ENCODE measurements at regions not wholly inside any gene's neighbourhood (a gene's known extent, or its start where the extent isn't known, plus 50 kb on each side); places are given as distances from the start of the nearest gene placed in this dataset.

GRCh38 chr6:153758516-153758915, 280.5 kb upstream of the OPRM1 start:
- no peak for DNase-seq
- Histone ChIP-seq H3K4me1 (no peaks in the 10 kb centered on the region), H3K36me3 (no peaks in the 10 kb centered on the region), H3K9me3 (peaks cover 0 to 3% (median 0%) of the 10 kb centered on the region in 8 donors), H3K4me3 (no peak overlapping the region), H3K27me3 (replicated peaks in 1 of 7) (no peaks in the 10 kb centered on the region), H3K27ac (no peak overlapping the region)
- WGBS, 5 donors: 66 to 95% (median 80%) methylated on average over 2 of the region's 2 CpGs
- intact Hi-C loops (cut with DNase I; ENCODE audit: low total_unique reads): no loop called here
- TF ChIP-seq POLR2A (IDR thresholded peaks at IDR 0.05) (no peak), POLR2AphosphoS5 (IDR thresholded peaks at IDR 0.05) (no peak), CTCF (IDR thresholded peaks at IDR 0.05 in 8 of 11, conservative IDR thresholded peaks at IDR 0.05 in 3 of 11) (no peak)

GRCh38 chr6:153735761-153736160, 303.3 kb upstream of the OPRM1 start:
- H3K9me3 ChIP-seq: peaks cover 0 to 34% (median 5%) of the 10 kb centered on the region in 8 donors
- no peaks in the 10 kb centered on the region for H3K27me3 ChIP-seq (replicated peaks in 1 of 7)
- intact Hi-C loops (cut with DNase I; ENCODE audit: low total_unique reads): no loop called here
- H3K36me3 ChIP-seq: no peaks in the 10 kb centered on the region
- H3K4me1 ChIP-seq: no peaks in the 10 kb centered on the region
- H3K27ac ChIP-seq: no peak overlapping the region
- 52 to 93% (median 68%) methylated on average over 5 of the region's 5 CpGs for WGBS, 5 donors
- no peak for DNase-seq
- H3K4me3 ChIP-seq: no peak overlapping the region
- no peak for TF ChIP-seq CTCF (IDR thresholded peaks at IDR 0.05 in 8 of 11, conservative IDR thresholded peaks at IDR 0.05 in 3 of 11)

GRCh38 chr6:153729189-153729588, 309.9 kb upstream of the OPRM1 start:
- intact Hi-C loops (cut with DNase I; ENCODE audit: low total_unique reads): no loop called here
- no peaks in the 10 kb centered on the region for H3K4me1 ChIP-seq
- no peaks in the 10 kb centered on the region for H3K36me3 ChIP-seq
- H3K27ac ChIP-seq: no peak overlapping the region
- no peak overlapping the region for H3K4me3 ChIP-seq
- TF ChIP-seq CTCF (IDR thresholded peaks at IDR 0.05 in 8 of 11, conservative IDR thresholded peaks at IDR 0.05 in 3 of 11): no peak
- TF ChIP-seq POLR2A (IDR thresholded peaks at IDR 0.05): no peak
- TF ChIP-seq POLR2AphosphoS5 (IDR thresholded peaks at IDR 0.05): no peak
- H3K27me3 ChIP-seq (replicated peaks in 1 of 7): no peaks in the 10 kb centered on the region
- H3K9me3 ChIP-seq: peaks cover 0 to 10% (median 0%) of the 10 kb centered on the region in 8 donors
- DNase-seq: no peak
- WGBS, 5 donors: 23 to 43% (median 29%) methylated on average over 2 of the region's 2 CpGs

GRCh38 chr6:153727885-153728284, 311.2 kb upstream of the OPRM1 start:
- Histone ChIP-seq H3K27ac (no peak overlapping the region), H3K4me3 (no peak overlapping the region), H3K27me3 (replicated peaks in 1 of 7) (no peaks in the 10 kb centered on the region), H3K9me3 (peaks cover 0 to 10% (median 0%) of the 10 kb centered on the region in 8 donors), H3K4me1 (no peaks in the 10 kb centered on the region), H3K36me3 (no peaks in the 10 kb centered on the region)
- DNase-seq: no peak
- WGBS, 5 donors: 42 to 68% (median 63%) methylated on average over 1 of the region's 1 CpG
- TF ChIP-seq POLR2AphosphoS5 (IDR thresholded peaks at IDR 0.05) (no peak), CTCF (IDR thresholded peaks at IDR 0.05 in 8 of 11, conservative IDR thresholded peaks at IDR 0.05 in 3 of 11) (no peak), POLR2A (IDR thresholded peaks at IDR 0.05) (no peak)
- intact Hi-C loops (cut with DNase I; ENCODE audit: low total_unique reads): no loop called here
